ENCODE measurements at regions not wholly inside any gene's neighbourhood (a gene's known extent, or its start where the extent isn't known, plus 50 kb on each side); places are given as distances from the start of the nearest gene placed in this dataset.
"Not testable (repeated sequence)": the region's sequence is repeated elsewhere in the genome, so short reads cannot be mapped to it uniquely, and the experiment has no call there.

DNA sequence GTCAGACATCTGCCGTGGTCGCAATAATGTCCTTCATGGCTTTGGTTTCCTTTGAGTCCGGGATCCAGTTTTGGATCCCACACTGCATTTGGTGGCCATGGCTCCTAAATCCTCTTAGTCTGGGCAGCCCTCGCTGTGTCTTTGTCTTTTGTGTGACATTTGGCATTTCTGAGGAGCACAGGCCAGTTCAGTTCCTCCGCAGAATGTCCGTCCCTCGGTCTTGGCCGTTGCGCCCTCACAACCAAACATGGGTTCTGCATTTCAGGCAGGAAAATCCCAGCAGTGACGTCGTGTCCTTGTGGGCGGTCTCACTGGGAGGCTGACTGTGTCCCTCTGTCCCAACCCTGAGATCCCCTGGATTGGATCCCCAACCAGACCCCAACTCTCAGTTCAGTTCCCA is 172.9 kb upstream of the PPP1R26 start:
- DNase-seq (ENCODE audit: low read depth) = no peak
- TF ChIP-seq, protein P1, sequence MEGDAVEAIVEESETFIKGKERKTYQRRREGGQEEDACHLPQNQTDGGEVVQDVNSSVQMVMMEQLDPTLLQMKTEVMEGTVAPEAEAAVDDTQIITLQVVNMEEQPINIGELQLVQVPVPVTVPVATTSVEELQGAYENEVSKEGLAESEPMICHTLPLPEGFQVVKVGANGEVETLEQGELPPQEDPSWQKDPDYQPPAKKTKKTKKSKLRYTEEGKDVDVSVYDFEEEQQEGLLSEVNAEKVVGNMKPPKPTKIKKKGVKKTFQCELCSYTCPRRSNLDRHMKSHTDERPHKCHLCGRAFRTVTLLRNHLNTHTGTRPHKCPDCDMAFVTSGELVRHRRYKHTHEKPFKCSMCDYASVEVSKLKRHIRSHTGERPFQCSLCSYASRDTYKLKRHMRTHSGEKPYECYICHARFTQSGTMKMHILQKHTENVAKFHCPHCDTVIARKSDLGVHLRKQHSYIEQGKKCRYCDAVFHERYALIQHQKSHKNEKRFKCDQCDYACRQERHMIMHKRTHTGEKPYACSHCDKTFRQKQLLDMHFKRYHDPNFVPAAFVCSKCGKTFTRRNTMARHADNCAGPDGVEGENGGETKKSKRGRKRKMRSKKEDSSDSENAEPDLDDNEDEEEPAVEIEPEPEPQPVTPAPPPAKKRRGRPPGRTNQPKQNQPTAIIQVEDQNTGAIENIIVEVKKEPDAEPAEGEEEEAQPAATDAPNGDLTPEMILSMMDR (IDR thresholded peaks at IDR 0.05; ENCODE audit: insufficient read depth, low read depth, low read length, missing control alignments) = no peak
- no peak overlapping the region for H3K4me3 ChIP-seq (ENCODE audit: low read length)

DNA sequence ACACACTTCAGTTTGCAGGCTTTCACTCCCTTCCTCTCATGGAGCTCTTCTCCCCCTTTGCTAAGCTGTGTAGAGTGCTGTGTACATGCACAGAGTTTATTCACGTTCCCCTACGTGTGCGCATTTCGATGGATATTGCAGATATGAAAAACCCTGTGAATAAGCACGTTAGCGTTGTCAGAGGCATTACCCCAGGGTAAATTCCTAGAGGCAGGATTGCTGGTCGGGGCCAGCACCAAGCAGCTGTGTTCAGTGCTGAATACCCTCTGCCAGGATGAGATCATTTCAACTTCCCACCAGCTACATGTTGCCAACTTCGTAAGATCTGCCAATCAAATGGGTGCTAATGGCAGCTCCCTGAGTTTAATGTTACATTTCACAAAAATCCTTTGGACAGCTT is 172.3 kb upstream of the PPP1R26 start:
- no peak for DNase-seq (ENCODE audit: low read depth)
- H3K4me3 ChIP-seq (ENCODE audit: low read length) = no peak overlapping the region
- TF ChIP-seq, protein P1 (IDR thresholded peaks at IDR 0.05; ENCODE audit: insufficient read depth, low read depth, low read length, missing control alignments) = no peak

- H3K4me3 ChIP-seq (ENCODE audit: low read length); DNase-seq (ENCODE audit: low read depth): not testable (repeated sequence)
Observed at GRCh38 chr9:135307919-135308318, 171.7 kb upstream of the PPP1R26 start.

- DNase-seq (ENCODE audit: low read depth) = no peak
- TF ChIP-seq, protein P1 (IDR thresholded peaks at IDR 0.05; ENCODE audit: insufficient read depth, low read depth, low read length, missing control alignments) = no peak
- no peak overlapping the region for H3K4me3 ChIP-seq (ENCODE audit: low read length)
Observed at GRCh38 chr9:135308821-135309762, 170.5 kb upstream of the PPP1R26 start.

- no peak overlapping the region for H3K4me3 ChIP-seq (ENCODE audit: low read length)
- TF ChIP-seq, protein P1 (IDR thresholded peaks at IDR 0.05; ENCODE audit: insufficient read depth, low read depth, low read length, missing control alignments) = no peak
- no peak for DNase-seq (ENCODE audit: low read depth)
Observed at GRCh38 chr9:135309763-135310125, 169.8 kb upstream of the PPP1R26 start.

DNA sequence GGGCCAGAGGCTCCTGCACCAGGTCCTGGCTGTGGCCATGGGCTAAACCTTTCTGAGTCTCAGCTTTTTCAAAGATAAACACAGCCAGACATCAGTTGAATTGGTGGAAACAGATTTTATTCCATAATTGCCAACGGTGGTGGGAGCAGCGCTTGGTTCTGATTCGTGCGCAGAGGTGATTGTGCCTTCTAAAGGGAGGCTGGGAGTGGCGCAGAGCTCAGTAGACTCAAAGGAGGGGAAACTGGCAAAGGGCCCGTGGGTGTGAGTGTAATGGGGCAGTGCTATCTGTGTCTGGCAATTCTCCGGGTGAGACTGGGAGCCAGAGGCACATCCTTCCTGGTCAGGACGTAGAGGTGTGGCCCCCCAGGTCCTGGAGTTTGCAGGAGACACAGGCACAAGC is 169.4 kb upstream of the PPP1R26 start:
- TF ChIP-seq, protein P1 (IDR thresholded peaks at IDR 0.05; ENCODE audit: insufficient read depth, low read depth, low read length, missing control alignments) = no peak
- H3K4me3 ChIP-seq (ENCODE audit: low read length) = no peak overlapping the region
- no peak for DNase-seq (ENCODE audit: low read depth)

DNA sequence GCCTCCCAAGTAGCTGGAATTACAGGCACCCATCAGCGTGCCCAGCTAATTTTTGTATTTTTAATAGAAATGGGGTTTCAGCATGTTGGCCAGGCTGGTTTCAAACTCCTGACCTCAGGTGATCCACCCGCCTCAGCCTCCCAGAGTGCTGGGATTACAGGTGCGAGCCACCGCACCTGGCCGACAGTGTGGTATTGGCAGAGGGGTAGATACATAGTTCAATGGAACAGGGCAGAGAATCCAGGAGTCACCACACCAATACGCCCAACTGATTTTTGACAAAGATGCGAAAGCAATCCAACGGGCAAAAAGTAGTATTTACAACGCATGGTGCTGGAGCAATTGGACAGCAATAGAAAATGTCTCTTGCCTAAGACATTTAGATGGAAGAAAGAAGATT is 164.0 kb upstream of the PPP1R26 start:
- no peak for DNase-seq (ENCODE audit: low read depth)
- TF ChIP-seq, protein P1 (IDR thresholded peaks at IDR 0.05; ENCODE audit: insufficient read depth, low read depth, low read length, missing control alignments) = no peak
- no peak overlapping the region for H3K4me3 ChIP-seq (ENCODE audit: low read length)

Data from epithelial cell of esophagus (primary cell).